Ishikawa (cell line): ENCODE measurements at regions not wholly inside any gene's neighbourhood (a gene's known extent, or its start where the extent isn't known, plus 50 kb on each side); places are given as distances from the start of the nearest gene placed in this dataset.

ENCODE experiments used
- CEBPB ChIP-seq: IDR thresholded peaks from 2 replicates; pipeline ENCODE4 v1.6.1; 2012
- CREB1 ChIP-seq: IDR thresholded peaks from 2 replicates; pipeline ENCODE4 v1.6.1; 2012; ENCODE audit warnings: low read depth
- EGR1 ChIP-seq: IDR thresholded peaks from 2 replicates; pipeline ENCODE4 v1.6.1; 2012
- EP300 ChIP-seq: IDR thresholded peaks from 2 replicates; pipeline ENCODE4 v1.6.1; 2012; ENCODE audit warnings: borderline replicate concordance
- FOXM1 ChIP-seq: IDR thresholded peaks from 2 replicates; pipeline ENCODE4 v1.6.1; 2012; ENCODE audit warnings: low read depth, borderline replicate concordance
- NFIC ChIP-seq: IDR thresholded peaks from 2 replicates; pipeline ENCODE4 v1.6.1; 2012
- RAD21 ChIP-seq: IDR thresholded peaks from 2 replicates; pipeline ENCODE4 v1.6.1; 2012; ENCODE audit warnings: low read depth
- TAF1 ChIP-seq: IDR thresholded peaks from 2 replicates; pipeline ENCODE4 v1.6.1; 2012; ENCODE audit warnings: low read depth, mild to moderate bottlenecking
- TCF12 ChIP-seq: IDR thresholded peaks from 2 replicates; pipeline ENCODE4 v1.6.1; 2012; ENCODE audit warnings: low read depth
- TEAD4 ChIP-seq: IDR thresholded peaks from 2 replicates; pipeline ENCODE4 v1.6.1; 2012
- YY1 ChIP-seq: IDR thresholded peaks from 2 replicates; pipeline ENCODE4 v1.6.1; 2012; ENCODE audit warnings: low read depth
- ZBTB7A ChIP-seq: IDR thresholded peaks from 2 replicates; pipeline ENCODE4 v1.6.1; 2012; ENCODE audit warnings: low read depth
- TF ChIP-seq, protein P1 (sequence below): IDR thresholded peaks from 2 replicates; pipeline ENCODE4 v1.6.1; 2012; ENCODE audit warnings: low read depth, mild to moderate bottlenecking
- TF ChIP-seq, protein P2 (sequence below): IDR thresholded peaks from 2 replicates; pipeline ENCODE4 v1.6.1; 2012
- TF ChIP-seq, protein P3 (sequence below): IDR thresholded peaks from 2 replicates; pipeline ENCODE4 v1.6.1; 2012

DNA sequence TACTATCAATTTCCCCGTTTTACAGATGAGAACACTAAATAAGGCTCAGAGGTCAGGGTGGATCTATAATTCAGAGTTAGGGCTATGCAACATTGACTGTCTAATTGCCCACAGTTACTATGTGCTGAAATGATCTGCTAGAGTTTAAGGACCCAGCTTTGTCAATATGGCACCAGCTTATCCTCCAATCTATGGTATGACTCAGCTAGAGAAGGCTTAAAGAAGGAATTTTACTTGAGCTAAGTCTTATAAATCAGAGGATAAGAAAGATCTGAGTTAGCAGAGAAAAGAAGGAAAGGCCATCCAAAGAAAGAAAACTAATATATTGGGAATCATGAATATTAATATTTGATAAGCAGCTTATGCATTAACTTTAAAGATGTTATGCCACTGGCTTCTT, 78.1 kb downstream of the ASB9 start:
- no peak for TF ChIP-seq CEBPB
- TF ChIP-seq YY1: no peak
- no peak for TF ChIP-seq FOXM1
- no peak for TF ChIP-seq EP300

DNA sequence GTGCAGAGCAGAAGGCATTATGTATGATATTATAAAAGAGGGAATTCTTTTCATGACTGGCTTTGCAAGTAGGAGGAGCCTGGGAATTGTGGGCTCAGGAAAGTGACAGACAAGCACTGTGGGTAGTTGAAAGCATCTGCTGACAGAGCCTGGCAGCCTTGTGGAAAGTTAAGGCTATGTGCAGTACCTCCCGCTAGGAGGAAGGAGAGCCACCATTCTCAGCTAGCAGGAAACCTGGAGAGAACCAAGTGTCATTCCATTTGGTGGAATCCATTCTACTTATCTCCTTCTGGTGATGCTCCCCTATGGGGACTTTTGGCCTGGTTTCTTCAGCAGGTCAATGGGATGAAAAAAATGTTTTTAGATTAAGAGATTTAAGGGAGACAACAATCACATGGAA, 81.8 kb downstream of the ASB9 start:
- TF ChIP-seq, protein P1, sequence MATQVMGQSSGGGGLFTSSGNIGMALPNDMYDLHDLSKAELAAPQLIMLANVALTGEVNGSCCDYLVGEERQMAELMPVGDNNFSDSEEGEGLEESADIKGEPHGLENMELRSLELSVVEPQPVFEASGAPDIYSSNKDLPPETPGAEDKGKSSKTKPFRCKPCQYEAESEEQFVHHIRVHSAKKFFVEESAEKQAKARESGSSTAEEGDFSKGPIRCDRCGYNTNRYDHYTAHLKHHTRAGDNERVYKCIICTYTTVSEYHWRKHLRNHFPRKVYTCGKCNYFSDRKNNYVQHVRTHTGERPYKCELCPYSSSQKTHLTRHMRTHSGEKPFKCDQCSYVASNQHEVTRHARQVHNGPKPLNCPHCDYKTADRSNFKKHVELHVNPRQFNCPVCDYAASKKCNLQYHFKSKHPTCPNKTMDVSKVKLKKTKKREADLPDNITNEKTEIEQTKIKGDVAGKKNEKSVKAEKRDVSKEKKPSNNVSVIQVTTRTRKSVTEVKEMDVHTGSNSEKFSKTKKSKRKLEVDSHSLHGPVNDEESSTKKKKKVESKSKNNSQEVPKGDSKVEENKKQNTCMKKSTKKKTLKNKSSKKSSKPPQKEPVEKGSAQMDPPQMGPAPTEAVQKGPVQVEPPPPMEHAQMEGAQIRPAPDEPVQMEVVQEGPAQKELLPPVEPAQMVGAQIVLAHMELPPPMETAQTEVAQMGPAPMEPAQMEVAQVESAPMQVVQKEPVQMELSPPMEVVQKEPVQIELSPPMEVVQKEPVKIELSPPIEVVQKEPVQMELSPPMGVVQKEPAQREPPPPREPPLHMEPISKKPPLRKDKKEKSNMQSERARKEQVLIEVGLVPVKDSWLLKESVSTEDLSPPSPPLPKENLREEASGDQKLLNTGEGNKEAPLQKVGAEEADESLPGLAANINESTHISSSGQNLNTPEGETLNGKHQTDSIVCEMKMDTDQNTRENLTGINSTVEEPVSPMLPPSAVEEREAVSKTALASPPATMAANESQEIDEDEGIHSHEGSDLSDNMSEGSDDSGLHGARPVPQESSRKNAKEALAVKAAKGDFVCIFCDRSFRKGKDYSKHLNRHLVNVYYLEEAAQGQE: no peak
- TF ChIP-seq EP300 (no peak), CREB1 (no peak), RAD21 (no peak), CEBPB (no peak)

DNA sequence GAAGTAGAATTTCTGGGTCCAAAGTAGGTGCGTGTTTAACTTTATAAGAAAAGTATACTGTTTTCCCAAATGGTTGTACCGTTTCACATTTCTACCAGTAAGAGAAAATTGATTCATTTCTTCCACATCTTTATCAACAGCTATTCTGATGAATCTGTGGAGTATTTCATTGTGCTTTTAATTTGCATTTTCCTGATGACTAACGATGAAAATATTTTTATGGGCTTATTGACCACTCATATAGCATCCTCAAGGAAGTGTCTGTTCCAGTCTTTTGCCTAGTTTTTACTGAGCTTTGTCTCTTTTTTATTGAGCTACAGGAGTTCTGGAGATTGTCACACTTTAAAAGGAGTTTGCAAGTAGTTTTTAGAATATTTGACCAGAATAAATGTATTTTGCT, 92.6 kb downstream of the ASB9 start:
- TF ChIP-seq CREB1 (no peak), EP300 (no peak), TAF1 (no peak), FOXM1 (no peak)
- TF ChIP-seq, protein P1: no peak

DNA sequence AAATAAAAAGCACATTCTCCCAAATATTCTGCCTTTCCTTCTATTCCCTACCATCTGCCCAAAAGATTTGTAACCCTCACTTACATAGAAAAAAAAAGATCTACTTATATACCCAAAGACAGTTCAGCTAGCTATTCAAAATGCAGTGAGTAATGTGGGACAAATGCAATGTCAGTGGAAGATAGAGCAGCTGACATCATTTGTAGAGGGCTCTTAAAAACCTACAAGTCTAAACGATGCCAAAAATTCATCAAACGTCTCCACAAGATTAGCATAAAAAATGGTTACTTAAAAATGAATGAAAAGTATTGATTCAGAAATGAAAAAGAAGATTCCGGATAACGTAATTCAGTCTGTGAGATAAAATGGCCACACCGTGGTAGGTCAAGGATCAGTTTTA, 96.5 kb downstream of the ASB9 start:
- TF ChIP-seq EGR1 (no peak), EP300 (no peak), TCF12 (no peak), CEBPB (no peak), YY1 (no peak), FOXM1 (no peak), TAF1 (no peak), CREB1 (no peak)
- TF ChIP-seq, protein P1: no peak

DNA sequence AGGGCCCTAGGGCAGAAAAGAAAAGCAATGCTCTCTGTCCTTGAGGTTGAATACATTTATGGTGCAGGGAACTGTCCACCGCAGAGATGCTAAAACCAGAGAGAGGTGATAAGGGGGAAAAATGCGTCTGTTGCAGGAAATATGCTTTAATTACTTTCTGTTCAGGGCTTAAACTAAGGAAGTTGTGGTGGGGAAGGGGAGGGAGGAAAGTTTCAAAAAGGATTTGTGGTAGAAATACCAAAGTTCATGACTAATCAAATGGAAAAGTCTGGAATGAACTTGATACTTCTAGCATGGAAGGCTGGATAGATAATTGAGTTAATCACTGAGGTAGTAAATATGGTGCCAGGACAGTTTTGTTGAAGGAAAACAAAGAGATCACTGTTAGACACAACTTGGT, 99.0 kb downstream of the ASB9 start:
- no peak for TF ChIP-seq TCF12
- TF ChIP-seq, protein P2, sequence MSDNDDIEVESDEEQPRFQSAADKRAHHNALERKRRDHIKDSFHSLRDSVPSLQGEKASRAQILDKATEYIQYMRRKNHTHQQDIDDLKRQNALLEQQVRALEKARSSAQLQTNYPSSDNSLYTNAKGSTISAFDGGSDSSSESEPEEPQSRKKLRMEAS: no peak
- TF ChIP-seq NFIC: no peak
- no peak for TF ChIP-seq EP300
- no peak for TF ChIP-seq TAF1
- no peak for TF ChIP-seq CEBPB

DNA sequence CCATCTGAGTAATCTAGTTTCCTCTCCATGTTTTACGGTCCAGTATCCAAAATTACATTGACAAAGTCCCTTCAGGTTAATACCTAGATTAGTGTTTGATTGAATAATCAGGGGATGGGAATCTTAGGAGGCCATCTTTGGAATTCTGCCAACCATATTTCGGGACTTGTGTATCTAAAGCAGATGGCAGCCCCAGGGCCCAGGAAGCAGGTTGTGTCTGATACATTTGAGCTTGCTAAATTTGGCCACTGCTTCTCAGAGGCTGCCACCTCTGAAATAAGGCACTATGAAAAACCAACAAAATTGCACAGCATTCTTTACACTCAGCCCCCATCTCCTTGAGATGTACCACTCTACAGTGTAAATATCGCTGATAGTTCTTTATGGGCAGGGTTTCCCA, 102.1 kb downstream of the ASB9 start:
- no peak for TF ChIP-seq EP300
- TF ChIP-seq TCF12: no peak
- TF ChIP-seq TEAD4: no peak
- no peak for TF ChIP-seq CEBPB
- no peak for TF ChIP-seq YY1
- TF ChIP-seq EGR1: no peak
- TF ChIP-seq NFIC: no peak
- TF ChIP-seq, protein P2: no peak
- TF ChIP-seq CREB1: no peak
- TF ChIP-seq RAD21: no peak
- TF ChIP-seq FOXM1: no peak
- TF ChIP-seq, protein P1: no peak
- TF ChIP-seq, protein P3, sequence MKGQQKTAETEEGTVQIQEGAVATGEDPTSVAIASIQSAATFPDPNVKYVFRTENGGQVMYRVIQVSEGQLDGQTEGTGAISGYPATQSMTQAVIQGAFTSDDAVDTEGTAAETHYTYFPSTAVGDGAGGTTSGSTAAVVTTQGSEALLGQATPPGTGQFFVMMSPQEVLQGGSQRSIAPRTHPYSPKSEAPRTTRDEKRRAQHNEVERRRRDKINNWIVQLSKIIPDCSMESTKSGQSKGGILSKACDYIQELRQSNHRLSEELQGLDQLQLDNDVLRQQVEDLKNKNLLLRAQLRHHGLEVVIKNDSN: no peak
- TF ChIP-seq TAF1: no peak
- no peak for TF ChIP-seq ZBTB7A
